ENCODE measurements at regions not wholly inside any gene's neighbourhood (a gene's known extent, or its start where the extent isn't known, plus 50 kb on each side); places are given as distances from the start of the nearest gene placed in this dataset.

GRCh38 chr5:62684310-62684709 lies 105.7 kb downstream of the LRRC70 start:
- H2AFZ ChIP-seq (replicated peaks; ENCODE audit: low read length, poor library complexity) = no peak overlapping the region
- H3K9me1 ChIP-seq (ENCODE audit: insufficient read depth, low read length) = no peaks in the 10 kb centered on the region
- H4K91ac ChIP-seq (ENCODE audit: insufficient read depth, low read depth, low read length) = no peak overlapping the region
- no peaks in the 10 kb centered on the region for H3K36me3 ChIP-seq (ENCODE audit: control insufficient read depth, insufficient read depth, low read length)
- H3K4me1 ChIP-seq (ENCODE audit: control insufficient read depth, insufficient read depth, low read length) = no peaks in the 10 kb centered on the region
- H3K4me3 ChIP-seq (ENCODE audit: insufficient read depth, low read depth, low read length) = no peak overlapping the region
- no peak overlapping the region for H3K4ac ChIP-seq (ENCODE audit: low read depth, low read length)
- no CpG with 5 or more reads among the region's 1 CpG for WGBS, 2 experiments (ENCODE audit: extremely low coverage in 2 of 2, insufficient read length in 1 of 2)
- no peak overlapping the region for H3K9ac ChIP-seq (ENCODE audit: low read depth, low read length)
- H3K23ac ChIP-seq (ENCODE audit: low read depth, low read length) = no peak overlapping the region
- H3K56ac ChIP-seq (ENCODE audit: extremely low read depth, insufficient read depth, low read length) = no peak overlapping the region
- H3K9me3 ChIP-seq (ENCODE audit: control insufficient read depth, insufficient read depth, low read length) = no peaks in the 10 kb centered on the region
- H2BK120ac ChIP-seq (ENCODE audit: low read depth, low read length) = no peak overlapping the region
- in situ Hi-C loops (cut with MboI; ENCODE audit: low sequenced_read_pairs) (no loop called here), dilution Hi-C loops (cut with HindIII; ENCODE audit: low sequenced_read_pairs, unreplicated experiment) (no loop called here), intact Hi-C loops (cut with micrococcal nuclease) (no loop called here)
- no peak overlapping the region for H2BK15ac ChIP-seq (ENCODE audit: low read depth, low read length)
- no peaks in the 10 kb centered on the region for H3K27me3 ChIP-seq (ENCODE audit: control insufficient read depth, insufficient read depth, low read length)
- DNase-seq (no peak), ATAC-seq (ENCODE audit: low read depth) (no peak)
- ChIA-PET CTCF (no interaction called here), POLR2A (ENCODE audit: unreplicated experiment) (interaction anchor here (0.9 kb wide), 1 partner anchor 10 kb away, joined by 3 read pairs; no protein-coding TSS in a partner anchor)
- no peak overlapping the region for H2BK20ac ChIP-seq (ENCODE audit: low read depth, low read length)
- H3K4me2 ChIP-seq (ENCODE audit: low read depth, low read length) = no peak overlapping the region
- H2AK9ac ChIP-seq (replicated peaks; ENCODE audit: low read depth, low read length, poor library complexity) = no peak overlapping the region
- no TSS peak for BruUV-seq (replicated peaks)
- no peak overlapping the region for H4K5ac ChIP-seq (ENCODE audit: low read depth, low read length)
- no peak overlapping the region for H3K14ac ChIP-seq (replicated peaks; ENCODE audit: low read depth, low read length)
- no peak overlapping the region for H2BK5ac ChIP-seq (ENCODE audit: low read depth, low read length, poor library complexity, severe bottlenecking)
- no peak overlapping the region for H3K18ac ChIP-seq (ENCODE audit: low read depth, low read length)
- H3K27ac ChIP-seq (ENCODE audit: insufficient read depth, low read length) = no peak overlapping the region
- H2AK5ac ChIP-seq (ENCODE audit: low read depth, low read length) = no peak overlapping the region
- no peaks in the 10 kb centered on the region for H3K79me1 ChIP-seq (ENCODE audit: low read depth in 1 of 2, low read length in 2 of 2)
- H4K20me1 ChIP-seq (ENCODE audit: insufficient read depth, low read length) = no peaks in the 10 kb centered on the region
- TF ChIP-seq CEBPB (IDR thresholded peaks at IDR 0.05; ENCODE audit: low read depth, low read length) (no peak), ELK1 (IDR thresholded peaks at IDR 0.05; ENCODE audit: borderline replicate concordance, low read depth, low read length) (no peak), USF2 (IDR thresholded peaks at IDR 0.05; ENCODE audit: low read depth, low read length) (no peak), FOS (IDR thresholded peaks at IDR 0.05; ENCODE audit: low read depth, low read length) (no peak), RCOR1 (IDR thresholded peaks at IDR 0.05; ENCODE audit: insufficient replicate concordance, low read length) (no peak), MAFK (IDR thresholded peaks at IDR 0.05; ENCODE audit: low read depth, low read length) (no peak), NFE2L2 (IDR thresholded peaks at IDR 0.05; ENCODE audit: low read depth, low read length) (no peak)
- H4K8ac ChIP-seq (ENCODE audit: low read depth in 2 of 2, low read length in 2 of 2) = no peak overlapping the region

All from IMR-90 (cell line).